CD8-positive, alpha-beta memory T cell (primary cell): ENCODE measurements at regions not wholly inside any gene's neighbourhood (a gene's known extent, or its start where the extent isn't known, plus 50 kb on each side); places are given as distances from the start of the nearest gene placed in this dataset.

Experiments
- CTCF ChIA-PET: fragments of 350-600 bp; sonication (Branson Sonifier 250); formaldehyde crosslinking; loops from one replicate; lab custom pipeline; 2021; ENCODE audit warnings: antibody characterized with exemption; lab: Charles Lee
- POLR2A ChIA-PET: fragments of 350-600 bp; sonication (Branson Sonifier 250); formaldehyde crosslinking; loops from one replicate; lab custom pipeline; 2021; ENCODE audit warnings: antibody characterized with exemption; lab: Charles Lee
- DNase-seq, 5 donors: peaks; one replicate each; pipeline versions ENCODE4 v3.0.0 to v3.0.0-alpha.2; 2020 to 2022; ENCODE audit warnings: mixed read lengths in 1 of 5
- H3K27ac ChIP-seq: one replicate; pipeline ENCODE4 v1.7.0; 2013; ENCODE audit warnings: low read depth, mild to moderate bottlenecking, low read length, moderate library complexity
- H3K27me3 ChIP-seq: 2 replicates; pipeline ENCODE4 v1.7.0; 2013; ENCODE audit warnings: low read length, mild to moderate bottlenecking; ENCODE audit not compliant: insufficient read depth, poor library complexity, severe bottlenecking
- H3K36me3 ChIP-seq: 2 replicates; pipeline ENCODE4 v1.7.0; 2013; ENCODE audit warnings: mild to moderate bottlenecking, low read length, moderate library complexity; ENCODE audit not compliant: insufficient read depth
- H3K4me1 ChIP-seq: 2 replicates; pipeline ENCODE4 v1.7.0; 2013; ENCODE audit warnings: mild to moderate bottlenecking, low read length, moderate library complexity; ENCODE audit not compliant: insufficient read depth
- H3K4me3 ChIP-seq: 2 replicates; pipeline ENCODE4 v1.7.0; 2013; ENCODE audit warnings: mild to moderate bottlenecking, low read length
- H3K9me3 ChIP-seq: 2 replicates; pipeline ENCODE4 v1.7.0; 2013; ENCODE audit warnings: mild to moderate bottlenecking, low read length
- H3K27ac Mint-ChIP-seq, 8 donors: one replicate each; pipeline ENCODE4 v1.8.0; 2020 to 2021; ENCODE audit warnings: mixed read lengths in 8 of 8, mild to moderate bottlenecking in 6 of 8, inconsistent platforms in 3 of 8, moderate library complexity in 3 of 8
- H3K27me3 Mint-ChIP-seq, 2 donors: one replicate each; pipeline ENCODE4 v1.8.0; 2020 to 2021; ENCODE audit warnings: mixed read lengths in 2 of 2, mild to moderate bottlenecking in 1 of 2, moderate library complexity in 1 of 2
- H3K36me3 Mint-ChIP-seq, 3 donors: one replicate each; pipeline ENCODE4 v1.8.0; 2020 to 2021; ENCODE audit warnings: mixed read lengths in 3 of 3, inconsistent platforms in 1 of 3, mild to moderate bottlenecking in 1 of 3
- H3K4me1 Mint-ChIP-seq, 3 donors: one replicate each; pipeline ENCODE4 v1.8.0; 2020 to 2021; ENCODE audit warnings: mixed read lengths in 3 of 3, inconsistent platforms in 1 of 3, mild to moderate bottlenecking in 1 of 3
- H3K4me3 Mint-ChIP-seq, 7 donors: one replicate each; pipeline ENCODE4 v1.8.0; 2020 to 2021; ENCODE audit warnings: mixed read lengths in 7 of 7, mild to moderate bottlenecking in 6 of 7, moderate library complexity in 4 of 7, inconsistent platforms in 2 of 7
- H3K9me3 Mint-ChIP-seq, 5 donors: one replicate each; pipeline ENCODE4 v1.8.0; 2020 to 2022; ENCODE audit warnings: mixed read lengths in 5 of 5, mild to moderate bottlenecking in 3 of 5, moderate library complexity in 2 of 5, inconsistent platforms in 1 of 5

DNA sequence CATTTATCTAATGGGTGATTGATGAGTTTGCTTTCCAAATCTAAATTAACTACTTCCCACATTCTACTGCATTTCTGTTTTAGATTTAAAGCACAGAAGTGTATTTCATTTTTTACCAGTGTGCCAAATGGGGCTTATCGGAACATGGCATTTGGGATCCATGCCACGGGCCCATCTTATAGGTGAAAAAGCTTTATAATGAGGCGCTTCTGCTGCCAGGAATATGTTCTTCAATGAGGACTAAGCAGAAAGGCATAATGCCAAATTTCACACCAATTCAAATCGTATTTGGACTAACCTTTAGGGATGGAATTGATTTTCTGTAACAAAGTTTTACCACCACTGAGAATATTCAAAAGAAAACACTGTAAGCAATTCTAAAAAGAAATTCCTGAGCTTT is 803.5 kb upstream of the FLRT2 start:
- no peak for DNase-seq
- no peak overlapping the region for H3K27ac ChIP-seq
- H3K36me3 ChIP-seq, result no peaks in the 10 kb centered on the region
- no peak overlapping the region for H3K4me3 ChIP-seq
- ChIA-PET CTCF (no interaction called here), POLR2A (no interaction called here)
- no peaks in the 10 kb centered on the region for H3K4me1 Mint-ChIP-seq
- peaks cover 2 to 37% (median 12%) of the 10 kb centered on the region in 5 donors for H3K9me3 Mint-ChIP-seq
- H3K27ac Mint-ChIP-seq, result no peak overlapping the region
- no peaks in the 10 kb centered on the region for H3K27me3 Mint-ChIP-seq
- no peak overlapping the region for H3K4me3 Mint-ChIP-seq
- H3K9me3 ChIP-seq, result no peaks in the 10 kb centered on the region
- no peaks in the 10 kb centered on the region for H3K36me3 Mint-ChIP-seq
- H3K4me1 ChIP-seq, result no peaks in the 10 kb centered on the region
- no peaks in the 10 kb centered on the region for H3K27me3 ChIP-seq

DNA sequence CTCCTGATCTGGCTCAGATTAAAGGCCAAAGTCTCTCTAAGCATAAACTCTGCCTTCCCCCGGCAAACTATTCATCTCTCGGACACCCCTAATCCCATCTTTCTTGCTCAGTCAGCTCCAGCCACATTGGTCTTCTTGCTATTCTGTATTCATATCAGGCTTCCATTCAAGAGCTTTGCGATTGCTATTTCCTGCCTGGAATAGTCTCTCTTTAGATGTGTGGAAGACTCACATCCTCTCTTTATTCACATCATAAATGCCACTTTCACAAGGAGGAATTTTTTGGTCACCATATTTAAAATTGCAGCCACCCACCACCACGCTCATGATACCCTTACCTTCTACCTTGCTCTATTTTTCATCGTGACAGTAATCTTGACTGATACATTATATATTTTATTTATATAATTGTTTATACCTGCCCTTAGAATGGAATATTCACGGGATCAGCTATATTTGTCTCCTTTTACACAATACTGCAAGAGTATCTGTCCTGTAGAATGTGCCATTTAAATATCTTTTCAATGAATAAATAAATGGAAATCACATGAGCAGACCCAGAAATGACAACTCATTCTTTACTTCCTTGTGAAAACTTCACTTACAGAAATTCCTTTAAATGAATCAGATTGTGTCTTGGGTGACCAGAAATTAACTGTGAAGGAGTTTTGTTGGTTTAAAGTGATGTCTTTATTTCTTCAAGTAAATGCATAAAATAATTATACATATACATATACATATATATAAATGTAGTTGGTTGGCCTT is 780.6 kb upstream of the FLRT2 start:
- no peaks in the 10 kb centered on the region for H3K4me1 ChIP-seq
- no peak overlapping the region for H3K27ac ChIP-seq
- H3K4me3 ChIP-seq, result no peak overlapping the region
- no peaks in the 10 kb centered on the region for H3K36me3 ChIP-seq
- Mint-ChIP-seq H3K4me1 (no peaks in the 10 kb centered on the region), H3K27ac (no peak overlapping the region), H3K9me3 (peaks cover 4 to 18% (median 15%) of the 10 kb centered on the region in 5 donors), H3K27me3 (no peaks in the 10 kb centered on the region), H3K36me3 (no peaks in the 10 kb centered on the region), H3K4me3 (no peak overlapping the region)
- CTCF ChIA-PET, result no interaction called here
- H3K9me3 ChIP-seq, result no peaks in the 10 kb centered on the region
- no peak for DNase-seq
- H3K27me3 ChIP-seq, result no peaks in the 10 kb centered on the region
- POLR2A ChIA-PET, result no interaction called here

DNA sequence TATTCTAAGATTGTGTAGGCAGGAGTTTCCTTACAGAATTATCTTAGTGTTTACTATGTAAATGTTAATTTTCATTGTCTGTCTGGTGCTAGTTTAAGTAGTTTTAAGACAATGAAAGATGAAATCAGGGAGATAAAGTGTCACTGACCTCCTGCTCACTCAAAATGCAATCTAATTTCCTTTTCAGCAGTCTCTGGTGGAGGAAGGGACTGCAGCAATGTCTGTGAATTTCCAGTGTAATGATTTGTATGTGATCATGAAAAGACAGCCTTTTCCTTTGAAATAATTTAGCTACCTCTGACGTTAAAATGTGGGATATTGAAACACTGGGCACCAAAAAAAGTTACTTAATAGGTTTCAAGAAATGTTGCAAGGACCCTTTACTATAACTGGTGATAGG is 779.7 kb upstream of the FLRT2 start:
- DNase-seq, result no peak
- Histone ChIP-seq H3K27me3 (no peaks in the 10 kb centered on the region), H3K36me3 (no peaks in the 10 kb centered on the region), H3K9me3 (no peaks in the 10 kb centered on the region), H3K4me3 (no peak overlapping the region), H3K4me1 (no peaks in the 10 kb centered on the region), H3K27ac (no peak overlapping the region)
- no peaks in the 10 kb centered on the region for H3K27me3 Mint-ChIP-seq
- no peak overlapping the region for H3K27ac Mint-ChIP-seq
- ChIA-PET CTCF (no interaction called here), POLR2A (no interaction called here)
- H3K9me3 Mint-ChIP-seq, result peaks cover 7 to 19% (median 12%) of the 10 kb centered on the region in 5 donors
- H3K36me3 Mint-ChIP-seq, result no peaks in the 10 kb centered on the region
- no peaks in the 10 kb centered on the region for H3K4me1 Mint-ChIP-seq
- no peak overlapping the region for H3K4me3 Mint-ChIP-seq

DNA sequence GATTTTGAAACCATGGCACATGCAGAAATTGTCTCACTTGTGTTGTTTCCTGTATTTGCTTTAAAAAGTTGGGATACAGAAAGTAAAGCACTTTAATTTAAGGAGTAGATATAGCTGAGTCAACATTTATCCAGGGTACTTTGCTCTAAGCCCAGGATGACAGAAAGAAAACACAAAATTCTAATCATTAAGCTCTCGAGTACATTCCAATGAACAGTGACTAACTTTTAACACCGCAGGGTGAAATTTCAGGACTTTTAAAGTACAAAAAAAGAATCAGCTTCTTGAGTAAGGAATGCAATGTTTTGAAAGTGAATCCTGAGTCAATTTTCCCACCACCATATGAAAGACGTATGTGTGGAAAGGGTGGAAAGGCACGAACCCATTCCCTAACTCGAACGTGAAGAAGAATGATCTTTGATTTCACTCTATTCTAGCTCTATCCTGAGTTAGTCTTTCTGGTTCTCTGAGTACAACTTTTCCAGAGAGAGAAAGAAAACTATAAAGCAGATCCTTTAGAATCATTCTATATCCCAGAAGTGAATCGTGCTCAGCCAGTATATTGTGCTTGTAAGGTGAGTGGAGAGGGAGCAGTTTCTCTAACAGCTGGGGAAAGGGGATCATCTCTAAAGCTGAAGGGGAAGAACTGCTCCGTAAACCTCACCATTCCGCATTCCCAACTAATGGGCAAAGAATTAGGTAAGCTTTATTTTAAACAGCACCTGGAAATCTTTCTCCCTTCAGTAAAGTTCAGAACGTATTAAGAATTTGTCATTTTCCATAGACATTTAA is 779.0 kb upstream of the FLRT2 start:
- Histone ChIP-seq H3K36me3 (no peaks in the 10 kb centered on the region), H3K4me1 (no peaks in the 10 kb centered on the region), H3K27ac (no peak overlapping the region), H3K4me3 (no peak overlapping the region), H3K9me3 (no peaks in the 10 kb centered on the region), H3K27me3 (no peaks in the 10 kb centered on the region)
- Mint-ChIP-seq H3K27ac (no peak overlapping the region), H3K9me3 (peaks cover 10 to 22% (median 12%) of the 10 kb centered on the region in 5 donors), H3K27me3 (no peaks in the 10 kb centered on the region), H3K4me1 (no peaks in the 10 kb centered on the region), H3K4me3 (no peak overlapping the region), H3K36me3 (no peaks in the 10 kb centered on the region)
- POLR2A ChIA-PET, result no interaction called here
- CTCF ChIA-PET, result no interaction called here
- DNase-seq, result no peak

- Histone ChIP-seq H3K36me3 (no peaks in the 10 kb centered on the region), H3K27me3 (no peaks in the 10 kb centered on the region), H3K4me1 (no peaks in the 10 kb centered on the region), H3K27ac (no peak overlapping the region), H3K9me3 (no peaks in the 10 kb centered on the region), H3K4me3 (no peak overlapping the region)
- Mint-ChIP-seq H3K27me3 (no peaks in the 10 kb centered on the region), H3K36me3 (no peaks in the 10 kb centered on the region), H3K4me3 (no peak overlapping the region), H3K9me3 (peaks cover 10 to 22% (median 12%) of the 10 kb centered on the region in 5 donors), H3K27ac (no peak overlapping the region), H3K4me1 (no peaks in the 10 kb centered on the region)
- ChIA-PET CTCF (no interaction called here), POLR2A (no interaction called here)
- DNase-seq, result no peak
Observed at GRCh38 chr14:84751745-84752144, 778.2 kb upstream of the FLRT2 start.

- DNase-seq, result no peak
- H3K9me3 Mint-ChIP-seq, result peaks cover 4 to 39% (median 19%) of the 10 kb centered on the region in 5 donors
- no peaks in the 10 kb centered on the region for H3K36me3 Mint-ChIP-seq
- no peak overlapping the region for H3K4me3 Mint-ChIP-seq
- no peak overlapping the region for H3K27ac Mint-ChIP-seq
- H3K4me1 ChIP-seq, result no peaks in the 10 kb centered on the region
- H3K27me3 ChIP-seq, result no peaks in the 10 kb centered on the region
- H3K4me3 ChIP-seq, result no peak overlapping the region
- ChIA-PET POLR2A (no interaction called here), CTCF (no interaction called here)
- H3K27ac ChIP-seq, result no peak overlapping the region
- H3K9me3 ChIP-seq, result no peaks in the 10 kb centered on the region
- no peaks in the 10 kb centered on the region for H3K36me3 ChIP-seq
- H3K4me1 Mint-ChIP-seq, result no peaks in the 10 kb centered on the region
- peaks cover 0 to 2% of the 10 kb centered on the region in 2 donors for H3K27me3 Mint-ChIP-seq
Observed at GRCh38 chr14:84760489-84761126, 769.3 kb upstream of the FLRT2 start.

DNA sequence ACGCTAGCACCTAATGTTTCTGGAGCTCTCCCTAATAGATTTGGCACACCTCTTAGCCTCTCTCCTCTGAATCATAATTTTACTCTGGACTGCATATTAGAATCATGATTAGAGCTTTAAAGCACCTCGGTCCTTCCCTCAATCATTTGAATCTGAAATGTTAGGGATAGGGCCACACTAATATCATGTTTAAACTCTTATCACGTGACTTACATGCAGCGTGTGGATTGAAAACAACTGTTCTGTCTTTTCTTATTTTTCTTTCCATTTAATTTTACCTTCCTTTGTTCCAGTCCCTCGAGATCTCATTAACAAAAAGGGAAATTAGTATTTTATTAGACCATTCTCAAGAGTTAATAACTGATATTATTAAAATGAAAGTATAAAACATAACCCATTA is 762.5 kb upstream of the FLRT2 start:
- CTCF ChIA-PET, result no interaction called here

GRCh38 chr14:84770030-84770429 is 759.9 kb upstream of the FLRT2 start:
- Mint-ChIP-seq H3K36me3 (no peaks in the 10 kb centered on the region), H3K4me3 (no peak overlapping the region), H3K27me3 (no peaks in the 10 kb centered on the region), H3K4me1 (no peaks in the 10 kb centered on the region), H3K9me3 (peaks cover 6 to 44% (median 27%) of the 10 kb centered on the region in 5 donors), H3K27ac (no peak overlapping the region)
- no peak for DNase-seq
- Histone ChIP-seq H3K4me1 (no peaks in the 10 kb centered on the region), H3K4me3 (no peak overlapping the region), H3K27me3 (no peaks in the 10 kb centered on the region), H3K9me3 (no peaks in the 10 kb centered on the region), H3K36me3 (no peaks in the 10 kb centered on the region), H3K27ac (no peak overlapping the region)
- ChIA-PET CTCF (no interaction called here), POLR2A (no interaction called here)

More for the DNA sequence above, 762.5 kb upstream of the FLRT2 start:
- Mint-ChIP-seq H3K4me3 (no peak overlapping the region), H3K27me3 (no peaks in the 10 kb centered on the region), H3K27ac (no peak overlapping the region), H3K36me3 (no peaks in the 10 kb centered on the region), H3K4me1 (no peaks in the 10 kb centered on the region), H3K9me3 (peaks cover 4 to 43% (median 20%) of the 10 kb centered on the region in 5 donors)
- Histone ChIP-seq H3K4me1 (no peaks in the 10 kb centered on the region), H3K27me3 (no peaks in the 10 kb centered on the region), H3K4me3 (no peak overlapping the region), H3K27ac (no peak overlapping the region), H3K9me3 (no peaks in the 10 kb centered on the region), H3K36me3 (no peaks in the 10 kb centered on the region)
- POLR2A ChIA-PET, result no interaction called here
- no peak for DNase-seq
